CD14-positive monocyte (primary cell): ENCODE measurements at regions not wholly inside any gene's neighbourhood (a gene's known extent, or its start where the extent isn't known, plus 50 kb on each side); places are given as distances from the start of the nearest gene placed in this dataset.

Experiments used
- DNase-seq, 3 donors: peaks; one replicate each; pipeline ENCODE4 v3.0.0-alpha.2; 2011 to 2022
- H2AFZ ChIP-seq: 2 replicates; pipeline ENCODE4 v1.6.0; 2012; ENCODE audit warnings: mild to moderate bottlenecking, low read depth, low read length, inconsistent platforms; ENCODE audit not compliant: insufficient read depth, poor library complexity, severe bottlenecking
- H3K27ac ChIP-seq, 2 donors: 1 replicate in 1 of 2; 2 replicates in 1 of 2; pipeline ENCODE4 v1.5.1; 2012 to 2013; ENCODE audit warnings: low read length in 2 of 2, control low read depth in 1 of 2, inconsistent platforms in 1 of 2, low read depth in 1 of 2, mild to moderate bottlenecking in 1 of 2
- H3K27me3 ChIP-seq, 2 donors: one replicate each; pipeline versions ENCODE4 v1.6.0 to v1.6.1; 2011 to 2013; ENCODE audit warnings: low read length in 2 of 2; ENCODE audit not compliant: control insufficient read depth in 2 of 2, insufficient read depth in 2 of 2
- H3K36me3 ChIP-seq, 2 donors: replicated peaks in 1 of 2; 1 replicate in 1 of 2; 2 replicates in 1 of 2; pipeline versions ENCODE4 v1.5.1 to v1.6.1; 2012 to 2013; ENCODE audit warnings: low read length in 2 of 2, control low read depth in 1 of 2, inconsistent platforms in 1 of 2, mild to moderate bottlenecking in 1 of 2; ENCODE audit not compliant: insufficient read depth in 2 of 2, control insufficient read depth in 1 of 2
- H3K4me1 ChIP-seq, 2 donors: 1 replicate in 1 of 2; 2 replicates in 1 of 2; pipeline versions ENCODE4 v1.5.1 to v1.6.1; 2012 to 2013; ENCODE audit warnings: low read length in 2 of 2, control low read depth in 1 of 2, inconsistent platforms in 1 of 2, mild to moderate bottlenecking in 1 of 2, moderate library complexity in 1 of 2; ENCODE audit not compliant: insufficient read depth in 2 of 2, control insufficient read depth in 1 of 2
- H3K4me2 ChIP-seq: replicated peaks from 2 replicates; pipeline ENCODE3; 2012; ENCODE audit warnings: low read length, moderate library complexity, mild to moderate bottlenecking; ENCODE audit not compliant: poor library complexity, severe bottlenecking; ENCODE audit errors: extremely low read depth
- H3K4me3 ChIP-seq, 3 experiments: fragments of 200-600 bp in 1 of 3; sonication (generic) in 1 of 3; replicated peaks in 1 of 3; 1 replicate in 2 of 3; 2 replicates in 1 of 3; pipeline ENCODE4 v1.5.1; 2011 to 2013; ENCODE audit warnings: low read length in 3 of 3, mild to moderate bottlenecking in 3 of 3, control low read depth in 2 of 3, low read depth in 2 of 3, inconsistent platforms in 1 of 3, moderate library complexity in 1 of 3
- H3K79me2 ChIP-seq: 2 replicates; pipeline ENCODE4 v1.6.0; 2012; ENCODE audit warnings: mild to moderate bottlenecking, control low read depth, inconsistent platforms, low read length, moderate library complexity; ENCODE audit not compliant: insufficient read depth
- H3K9ac ChIP-seq: 2 replicates; pipeline ENCODE4 v1.6.0; 2017; ENCODE audit warnings: low read length, mild to moderate bottlenecking; ENCODE audit not compliant: insufficient read depth, poor library complexity, severe bottlenecking
- H3K9me3 ChIP-seq, 2 donors: replicated peaks in 1 of 2; 1 replicate in 1 of 2; 2 replicates in 1 of 2; pipeline versions ENCODE4 v1.5.1 to v1.6.1; 2012 to 2013; ENCODE audit warnings: low read length in 2 of 2, control low read depth in 1 of 2; ENCODE audit not compliant: control insufficient read depth in 1 of 2, insufficient read depth in 1 of 2
- H4K20me1 ChIP-seq: 2 replicates; pipeline ENCODE4 v1.6.0; 2012; ENCODE audit warnings: mild to moderate bottlenecking, low read length, control low read depth, moderate library complexity; ENCODE audit not compliant: insufficient read depth
- H3K27ac Mint-ChIP-seq, 7 donors: one replicate each; pipeline ENCODE4 v1.8.0; 2020; ENCODE audit warnings: mild to moderate bottlenecking in 7 of 7, mixed read lengths in 7 of 7, moderate library complexity in 6 of 7, inconsistent platforms in 2 of 7
- H3K27me3 Mint-ChIP-seq, 3 donors: one replicate each; pipeline ENCODE4 v1.8.0; 2021 to 2022; ENCODE audit warnings: low read depth in 3 of 3, mild to moderate bottlenecking in 3 of 3, mixed read lengths in 3 of 3, moderate library complexity in 3 of 3, inconsistent platforms in 1 of 3
- H3K36me3 Mint-ChIP-seq, 2 donors: one replicate each; pipeline ENCODE4 v1.8.0; 2020; ENCODE audit warnings: mixed read lengths in 2 of 2, inconsistent platforms in 1 of 2, mild to moderate bottlenecking in 1 of 2
- H3K4me1 Mint-ChIP-seq: one replicate; pipeline ENCODE4 v1.8.0; 2020; ENCODE audit warnings: mild to moderate bottlenecking, mixed read lengths
- H3K4me3 Mint-ChIP-seq, 2 donors: one replicate each; pipeline ENCODE4 v1.8.0; 2020; ENCODE audit warnings: mild to moderate bottlenecking in 2 of 2, mixed read lengths in 2 of 2, moderate library complexity in 1 of 2
- H3K9me3 Mint-ChIP-seq, 7 donors: one replicate each; pipeline ENCODE4 v1.8.0; 2020 to 2022; ENCODE audit warnings: mixed read lengths in 7 of 7, mild to moderate bottlenecking in 6 of 7, moderate library complexity in 6 of 7, inconsistent platforms in 2 of 7
- WGBS: methylation state at CpG from one replicate; pipeline ENCODE4 v1.1.5; 2013; ENCODE audit warnings: missing lambda C conversion rate; ENCODE audit not compliant: insufficient coverage; 5-methylcytosine and 5-hydroxymethylcytosine counted together
- intact Hi-C, 2 donors: fragments of 100-400 bp; cut with micrococcal nuclease; formaldehyde crosslinking; loops; one replicate each; pipeline versions ENCODE4 v1.15.0 to v1.15.1; 2023
- TF ChIP-seq, protein P1 (sequence below): fragments of 200-600 bp; IDR thresholded peaks from one replicate; pipeline ENCODE4 v1.8.0; 2022; ENCODE audit warnings: antibody characterized with exemption, mild to moderate bottlenecking

DNA sequence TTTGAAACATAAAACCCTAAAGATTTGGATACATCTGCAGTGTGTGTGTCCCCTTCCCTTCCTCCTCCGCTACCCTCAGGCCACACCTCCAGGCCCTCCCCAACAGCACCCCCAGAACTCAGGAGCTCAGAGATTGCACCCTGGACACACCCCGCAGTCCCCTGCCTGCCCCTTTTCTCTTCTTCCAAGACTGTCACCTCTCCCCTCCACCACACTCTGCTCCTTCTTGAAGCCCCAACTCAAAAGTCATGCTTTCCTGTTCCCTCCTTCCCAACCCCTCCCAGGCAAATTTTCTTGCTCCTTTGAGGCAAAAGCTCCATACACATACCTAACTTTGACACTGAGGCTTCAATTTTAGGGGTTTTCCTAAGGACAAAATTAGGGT, 285.7 kb upstream of the STT3B start:
- 100% methylated on average over 2 of the region's 2 CpGs for WGBS
- Mint-ChIP-seq H3K27ac (peak overlapping the region in 2 of 7 donors; percentile 18 to 55), H3K9me3 (peaks cover 0 to 2% (median 0%) of the 10 kb centered on the region in 7 donors), H3K4me3 (no peak overlapping the region), H3K36me3 (peaks cover under 1 to 2% of the 10 kb centered on the region in 2 donors), H3K27me3 (no peaks in the 10 kb centered on the region), H3K4me1 (peaks cover 12% of the 10 kb centered on the region)
- intact Hi-C loops = no loop called here
- TF ChIP-seq, protein P1, sequence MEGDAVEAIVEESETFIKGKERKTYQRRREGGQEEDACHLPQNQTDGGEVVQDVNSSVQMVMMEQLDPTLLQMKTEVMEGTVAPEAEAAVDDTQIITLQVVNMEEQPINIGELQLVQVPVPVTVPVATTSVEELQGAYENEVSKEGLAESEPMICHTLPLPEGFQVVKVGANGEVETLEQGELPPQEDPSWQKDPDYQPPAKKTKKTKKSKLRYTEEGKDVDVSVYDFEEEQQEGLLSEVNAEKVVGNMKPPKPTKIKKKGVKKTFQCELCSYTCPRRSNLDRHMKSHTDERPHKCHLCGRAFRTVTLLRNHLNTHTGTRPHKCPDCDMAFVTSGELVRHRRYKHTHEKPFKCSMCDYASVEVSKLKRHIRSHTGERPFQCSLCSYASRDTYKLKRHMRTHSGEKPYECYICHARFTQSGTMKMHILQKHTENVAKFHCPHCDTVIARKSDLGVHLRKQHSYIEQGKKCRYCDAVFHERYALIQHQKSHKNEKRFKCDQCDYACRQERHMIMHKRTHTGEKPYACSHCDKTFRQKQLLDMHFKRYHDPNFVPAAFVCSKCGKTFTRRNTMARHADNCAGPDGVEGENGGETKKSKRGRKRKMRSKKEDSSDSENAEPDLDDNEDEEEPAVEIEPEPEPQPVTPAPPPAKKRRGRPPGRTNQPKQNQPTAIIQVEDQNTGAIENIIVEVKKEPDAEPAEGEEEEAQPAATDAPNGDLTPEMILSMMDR = no peak
- Histone ChIP-seq H3K79me2 (no peaks in the 10 kb centered on the region), H3K9ac (no peak overlapping the region), H3K36me3 (no peaks in the 10 kb centered on the region), H3K4me1 (peaks cover 0 to 4% of the 10 kb centered on the region in 2 donors), H3K4me2 (no peak overlapping the region), H3K9me3 (no peaks in the 10 kb centered on the region), H3K4me3 (no peak overlapping the region), H3K27me3 (no peaks in the 10 kb centered on the region), H3K27ac (no peak overlapping the region), H4K20me1 (no peaks in the 10 kb centered on the region), H2AFZ (no peak overlapping the region)
- DNase-seq = no peak

DNA sequence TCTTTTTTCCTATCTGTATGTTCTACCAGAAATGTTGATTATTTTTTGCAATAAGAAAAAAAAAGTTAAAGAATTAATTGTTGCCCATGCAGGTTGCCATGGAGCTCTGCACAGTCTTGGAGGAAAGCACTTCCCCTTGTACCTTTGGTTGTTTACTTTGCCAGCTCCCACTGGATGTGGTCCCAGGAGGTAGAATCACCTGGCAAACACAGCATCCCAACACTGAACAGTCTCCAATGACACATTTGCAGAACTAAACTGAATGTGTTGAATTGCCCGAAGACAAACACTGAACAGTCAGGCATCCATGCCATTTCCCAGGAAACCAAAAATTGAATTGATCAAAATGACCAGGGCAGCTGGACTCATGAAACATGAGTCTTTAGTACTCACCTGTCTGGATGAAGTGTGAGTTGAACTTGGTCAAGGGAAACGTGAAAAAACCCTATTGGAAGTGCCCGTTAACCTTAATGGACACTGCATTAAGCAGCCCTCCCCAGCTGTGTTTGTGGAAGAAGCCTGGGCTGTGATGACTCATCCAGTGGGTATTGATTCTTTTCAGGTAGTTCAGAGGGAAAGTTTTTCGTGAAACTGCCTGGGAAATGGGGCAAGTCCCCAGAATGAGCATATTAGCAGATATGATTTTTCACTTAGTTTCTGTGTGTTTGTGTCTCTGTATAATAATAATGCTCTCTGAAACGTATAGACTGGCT, 284.7 kb upstream of the STT3B start:
- no peaks in the 10 kb centered on the region for H3K27me3 ChIP-seq
- TF ChIP-seq, protein P1 = no peak
- H4K20me1 ChIP-seq = no peaks in the 10 kb centered on the region
- no peaks in the 10 kb centered on the region for H3K79me2 ChIP-seq
- H3K27ac Mint-ChIP-seq = no peak overlapping the region
- peaks cover 3 to 9% of the 10 kb centered on the region in 2 donors for H3K4me1 ChIP-seq
- H3K9me3 Mint-ChIP-seq = peaks cover 0 to 5% (median 0%) of the 10 kb centered on the region in 7 donors
- no peak for DNase-seq
- no peak overlapping the region for H3K9ac ChIP-seq
- 92% methylated on average over 3 of the region's 5 CpGs for WGBS
- no peaks in the 10 kb centered on the region for H3K27me3 Mint-ChIP-seq
- peaks cover 2 to 4% of the 10 kb centered on the region in 2 donors for H3K36me3 Mint-ChIP-seq
- intact Hi-C loops = no loop called here
- H3K9me3 ChIP-seq = no peaks in the 10 kb centered on the region
- H3K36me3 ChIP-seq = no peaks in the 10 kb centered on the region
- no peak overlapping the region for H3K4me2 ChIP-seq
- peaks cover 18% of the 10 kb centered on the region for H3K4me1 Mint-ChIP-seq
- H3K27ac ChIP-seq = no peak overlapping the region
- no peak overlapping the region for H2AFZ ChIP-seq
- no peak overlapping the region for H3K4me3 ChIP-seq
- no peak overlapping the region for H3K4me3 Mint-ChIP-seq
